Parathyroid adenoma (tissue), 2 donors: ENCODE measurements at regions not wholly inside any gene's neighbourhood (a gene's known extent, or its start where the extent isn't known, plus 50 kb on each side); places are given as distances from the start of the nearest gene placed in this dataset.

Source experiments
- H2AFZ ChIP-seq: fragments of 300-600 bp; sonication (generic); one replicate; pipeline ENCODE4 v1.7.0; 2017; ENCODE audit warnings: antibody characterized with exemption, mild to moderate bottlenecking
- H3K27ac ChIP-seq: fragments of 300-600 bp; sonication (generic); one replicate; pipeline ENCODE4 v1.7.0; 2017
- H3K27me3 ChIP-seq: fragments of 300-600 bp; sonication (generic); one replicate; pipeline ENCODE4 v1.7.0; 2017; ENCODE audit warnings: low read length; ENCODE audit not compliant: control insufficient read depth, insufficient read depth
- H3K36me3 ChIP-seq: fragments of 300-600 bp; sonication (generic); one replicate; pipeline ENCODE4 v1.7.0; 2017; ENCODE audit warnings: low read length; ENCODE audit not compliant: control insufficient read depth, insufficient read depth
- H3K4me1 ChIP-seq: fragments of 300-600 bp; sonication (generic); one replicate; pipeline ENCODE4 v1.7.0; 2017; ENCODE audit warnings: control low read depth
- H3K4me2 ChIP-seq: fragments of 300-600 bp; sonication (generic); one replicate; pipeline ENCODE4 v1.7.0; 2017; ENCODE audit warnings: low read length
- H3K4me3 ChIP-seq: fragments of 300-600 bp; sonication (generic); one replicate; pipeline ENCODE4 v1.7.0; 2017; ENCODE audit warnings: low read depth, low read length
- H3K79me2 ChIP-seq: fragments of 300-600 bp; sonication (generic); one replicate; pipeline ENCODE4 v1.7.0; 2017; ENCODE audit warnings: control low read depth
- H3K9ac ChIP-seq: fragments of 300-600 bp; sonication (generic); one replicate; pipeline ENCODE4 v1.7.0; 2017; ENCODE audit warnings: mild to moderate bottlenecking
- H3K9me3 ChIP-seq: fragments of 300-600 bp; sonication (generic); one replicate; pipeline ENCODE4 v1.7.0; 2017; ENCODE audit warnings: low read length; ENCODE audit not compliant: control insufficient read depth
- CTCF ChIP-seq: fragments of 300-600 bp; sonication (generic); IDR thresholded peaks from one replicate; pipeline ENCODE4 v1.7.0; 2017; ENCODE audit warnings: antibody characterized with exemption, mild to moderate bottlenecking
- donor health status: primary hyperparathyroidism.

GRCh38 chr15:39013262-39013661 is 448.6 kb upstream of the RASGRP1 start:
- no peak for TF ChIP-seq CTCF
- no peaks in the 10 kb centered on the region for H3K9me3 ChIP-seq
- no peak overlapping the region for H3K4me3 ChIP-seq
- no peaks in the 10 kb centered on the region for H3K4me1 ChIP-seq
- no peak overlapping the region for H3K4me2 ChIP-seq
- no peaks in the 10 kb centered on the region for H3K79me2 ChIP-seq
- no peak overlapping the region for H3K9ac ChIP-seq
- no peak overlapping the region for H3K27ac ChIP-seq
- H3K27me3 ChIP-seq, result no peaks in the 10 kb centered on the region
- H3K36me3 ChIP-seq, result no peaks in the 10 kb centered on the region
- H2AFZ ChIP-seq, result no peak overlapping the region

- H2AFZ ChIP-seq, result no peak overlapping the region
- no peak overlapping the region for H3K4me2 ChIP-seq
- H3K27ac ChIP-seq, result no peak overlapping the region
Measured at GRCh38 chr15:39014682-39015081, 450.1 kb upstream of the RASGRP1 start.

DNA sequence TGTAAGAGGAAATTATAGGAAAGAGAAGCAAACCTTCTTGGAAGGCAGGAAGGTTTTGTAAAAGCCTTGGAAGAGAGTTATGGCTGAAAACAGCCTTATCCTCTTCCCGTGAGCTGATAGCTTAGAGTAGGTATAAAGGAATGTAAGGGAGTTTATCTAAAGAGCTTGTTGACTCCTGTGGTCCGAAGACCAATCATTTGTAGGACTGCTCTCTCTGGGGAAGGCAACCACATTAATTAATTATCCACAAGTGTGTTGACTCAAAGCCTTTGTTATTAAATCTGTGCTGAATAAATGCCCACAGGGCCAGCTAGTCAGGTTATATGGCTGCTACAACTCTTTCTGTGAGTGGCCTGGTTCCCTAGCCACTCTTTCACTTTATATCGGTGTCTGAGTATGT is 452.1 kb upstream of the RASGRP1 start:
- Histone ChIP-seq H3K4me2 (no peak overlapping the region), H3K36me3 (no peaks in the 10 kb centered on the region), H3K27me3 (no peaks in the 10 kb centered on the region), H3K4me3 (no peak overlapping the region), H3K4me1 (peaks cover 9% of the 10 kb centered on the region), H3K27ac (no peak overlapping the region), H3K9me3 (no peaks in the 10 kb centered on the region), H3K9ac (no peak overlapping the region), H3K79me2 (no peaks in the 10 kb centered on the region), H2AFZ (no peak overlapping the region)
- no peak for TF ChIP-seq CTCF

More at GRCh38 chr15:39014682-39015081, 450.1 kb upstream of the RASGRP1 start:
- TF ChIP-seq CTCF, result no peak
- H3K4me3 ChIP-seq, result no peak overlapping the region
- no peaks in the 10 kb centered on the region for H3K79me2 ChIP-seq
- no peaks in the 10 kb centered on the region for H3K27me3 ChIP-seq
- H3K36me3 ChIP-seq, result no peaks in the 10 kb centered on the region
- H3K4me1 ChIP-seq, result no peaks in the 10 kb centered on the region
- H3K9ac ChIP-seq, result no peak overlapping the region
- no peaks in the 10 kb centered on the region for H3K9me3 ChIP-seq

GRCh38 chr15:39018966-39019365 is 454.4 kb upstream of the RASGRP1 start:
- Histone ChIP-seq H3K4me3 (no peak overlapping the region), H3K27ac (no peak overlapping the region), H2AFZ (no peak overlapping the region), H3K4me2 (no peak overlapping the region), H3K4me1 (peaks cover 13% of the 10 kb centered on the region), H3K36me3 (no peaks in the 10 kb centered on the region), H3K9ac (no peak overlapping the region), H3K79me2 (no peaks in the 10 kb centered on the region), H3K9me3 (no peaks in the 10 kb centered on the region), H3K27me3 (no peaks in the 10 kb centered on the region)
- TF ChIP-seq CTCF, result no peak

DNA sequence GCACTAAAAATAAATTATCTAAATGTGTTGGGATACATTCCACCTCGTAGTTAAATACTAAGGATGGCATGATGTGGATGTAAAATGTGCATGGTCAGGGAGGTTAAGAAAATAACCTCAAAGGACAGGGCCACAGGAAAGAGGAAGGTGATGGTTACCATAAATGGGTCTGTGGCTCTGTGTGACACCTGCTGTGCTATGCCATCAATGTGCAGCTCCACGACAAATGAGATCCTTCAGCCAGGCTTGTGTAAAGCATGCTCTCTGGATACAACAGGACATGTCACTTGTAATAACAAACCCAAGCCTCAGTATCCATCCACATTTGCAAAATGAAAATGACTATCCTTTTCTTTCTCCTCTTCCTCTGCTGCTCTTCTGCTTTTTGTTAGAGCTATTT is 456.7 kb upstream of the RASGRP1 start:
- no peak for TF ChIP-seq CTCF
- H3K4me2 ChIP-seq, result peak overlapping the region; percentile 28
- no peaks in the 10 kb centered on the region for H3K27me3 ChIP-seq
- H2AFZ ChIP-seq, result no peak overlapping the region
- H3K4me1 ChIP-seq, result peaks cover 17% of the 10 kb centered on the region
- no peaks in the 10 kb centered on the region for H3K79me2 ChIP-seq
- H3K27ac ChIP-seq, result no peak overlapping the region
- H3K9me3 ChIP-seq, result no peaks in the 10 kb centered on the region
- no peak overlapping the region for H3K4me3 ChIP-seq
- H3K9ac ChIP-seq, result no peak overlapping the region
- H3K36me3 ChIP-seq, result no peaks in the 10 kb centered on the region
